ENCODE measurements at regions not wholly inside any gene's neighbourhood (a gene's known extent, or its start where the extent isn't known, plus 50 kb on each side); places are given as distances from the start of the nearest gene placed in this dataset.
"Not testable (repeated sequence)": the region's sequence is repeated elsewhere in the genome, so short reads cannot be mapped to it uniquely, and the experiment has no call there.

DNA sequence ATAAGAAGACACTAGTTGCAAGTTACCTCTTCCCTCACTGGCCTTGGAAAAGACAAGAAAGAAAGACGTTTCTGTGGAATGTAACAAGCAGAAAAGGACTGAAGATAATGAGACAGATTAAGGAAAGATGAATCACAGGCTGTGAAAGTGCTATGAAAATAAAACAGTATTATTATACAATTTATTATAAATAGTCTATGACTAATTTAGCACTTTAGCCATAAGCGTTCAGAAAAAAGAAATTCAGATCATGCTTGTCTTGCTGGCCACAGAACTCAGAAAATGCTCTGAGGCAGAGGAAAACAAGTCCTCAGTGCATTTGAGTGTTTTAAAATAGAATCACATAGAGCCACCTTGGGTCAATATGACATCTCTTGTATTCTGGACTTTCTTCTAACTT, 174.8 kb upstream of the NBPF9 start:
- not testable (repeated sequence) for DNase-seq (ENCODE audit: low spot score)

DNA sequence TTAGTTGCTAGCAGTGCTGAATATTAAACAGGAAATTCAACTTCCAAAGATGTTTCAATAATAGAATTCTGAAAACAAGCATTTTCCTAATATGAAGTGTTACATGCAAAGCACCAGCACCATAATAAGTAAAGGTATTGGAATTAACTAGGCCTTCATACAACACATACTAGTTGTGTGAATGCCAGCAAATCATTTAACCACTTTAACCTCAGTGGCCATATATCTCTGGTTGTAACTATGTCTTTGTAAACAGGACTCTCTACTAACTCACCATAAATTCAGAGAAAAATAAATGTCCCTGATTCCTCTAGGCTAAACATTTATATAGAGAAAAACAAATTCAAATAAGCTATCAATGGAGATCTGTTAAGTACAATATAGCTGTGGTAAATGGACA, 175.7 kb upstream of the NBPF9 start:
- DNase-seq (ENCODE audit: low spot score): not testable (repeated sequence)

DNA sequence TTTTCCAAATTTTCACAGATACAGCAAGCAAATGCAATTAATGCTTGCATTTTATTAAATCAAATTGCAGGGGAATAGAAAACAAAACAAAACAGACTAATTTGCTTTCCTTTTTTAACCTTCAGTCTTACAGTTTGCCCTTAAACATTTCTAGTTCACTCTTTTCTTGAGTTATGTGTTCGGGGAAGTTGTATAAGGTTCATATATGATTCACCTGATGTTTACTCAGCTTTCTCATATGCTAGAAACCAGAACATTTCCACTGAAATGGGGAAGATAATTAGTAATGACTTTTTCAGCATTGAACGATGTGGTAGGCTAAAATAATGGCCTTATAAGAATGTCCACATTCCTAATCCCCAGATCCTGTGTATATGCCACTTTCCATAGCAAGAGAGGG, 176.2 kb upstream of the NBPF9 start:
- DNase-seq (ENCODE audit: low spot score): not testable (repeated sequence)

DNA sequence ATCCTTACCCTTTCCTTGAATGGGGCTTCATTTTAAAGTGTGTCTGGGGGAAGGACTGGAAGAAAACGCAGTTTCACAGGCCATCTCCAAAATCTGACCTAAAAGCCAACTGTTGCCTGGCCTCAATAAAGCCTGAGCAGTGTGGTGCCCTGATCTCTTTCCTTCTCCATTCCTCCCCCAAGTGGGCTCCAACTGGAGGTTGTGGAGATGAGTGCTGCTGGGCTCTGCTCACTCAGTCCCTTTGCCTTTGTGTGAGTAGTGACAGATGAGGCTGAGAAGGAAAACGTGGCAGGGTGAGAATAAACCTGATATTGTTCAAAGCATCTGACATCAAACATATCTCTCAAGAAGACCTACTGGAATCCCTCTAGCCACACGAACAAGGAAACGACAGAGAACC, 181.4 kb upstream of the NBPF9 start:
- not testable (repeated sequence) for DNase-seq (ENCODE audit: low spot score)

DNA sequence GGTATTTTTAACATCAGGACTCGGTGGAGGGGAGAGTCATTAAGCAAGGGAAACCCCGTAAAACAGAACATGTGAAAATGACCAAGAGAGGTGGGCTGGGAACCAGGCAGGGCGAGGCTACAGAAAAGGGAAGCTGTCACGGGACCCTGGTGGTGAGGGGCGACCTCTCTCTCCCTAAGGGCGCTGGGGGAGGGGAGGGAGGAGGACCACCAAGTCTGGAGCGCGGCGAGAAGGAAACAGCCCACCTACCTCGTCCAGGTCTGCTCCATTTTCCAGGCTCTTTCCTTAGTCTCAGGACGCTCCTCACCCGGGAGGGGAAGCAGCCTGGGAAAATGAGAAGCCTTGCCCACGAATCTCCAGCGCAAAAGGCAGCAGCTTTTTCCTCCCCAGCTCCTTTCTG, 181.9 kb upstream of the NBPF9 start:
- not testable (repeated sequence) for DNase-seq (ENCODE audit: low spot score)

DNA sequence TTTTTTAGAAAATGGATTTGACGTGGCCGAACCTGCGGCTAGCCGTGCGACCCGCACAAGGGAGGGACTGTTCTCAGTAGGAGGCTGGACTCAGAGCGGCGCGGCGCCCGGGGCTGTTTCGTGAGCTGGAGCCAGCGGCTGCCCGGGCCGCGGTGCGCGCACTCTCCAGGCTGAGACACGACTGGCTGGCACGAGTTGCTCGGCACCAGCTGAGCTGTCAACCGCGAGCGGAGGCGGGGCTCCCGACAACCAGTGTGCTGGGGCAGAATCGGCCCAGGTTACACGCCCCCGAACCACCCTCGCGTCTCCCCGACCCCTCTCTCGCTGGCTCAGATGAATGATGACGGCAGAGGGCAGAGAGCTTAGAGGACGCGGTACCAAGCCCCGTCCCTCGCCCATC, 182.3 kb upstream of the NBPF9 start:
- DNase-seq (ENCODE audit: low spot score): not testable (repeated sequence)

DNA sequence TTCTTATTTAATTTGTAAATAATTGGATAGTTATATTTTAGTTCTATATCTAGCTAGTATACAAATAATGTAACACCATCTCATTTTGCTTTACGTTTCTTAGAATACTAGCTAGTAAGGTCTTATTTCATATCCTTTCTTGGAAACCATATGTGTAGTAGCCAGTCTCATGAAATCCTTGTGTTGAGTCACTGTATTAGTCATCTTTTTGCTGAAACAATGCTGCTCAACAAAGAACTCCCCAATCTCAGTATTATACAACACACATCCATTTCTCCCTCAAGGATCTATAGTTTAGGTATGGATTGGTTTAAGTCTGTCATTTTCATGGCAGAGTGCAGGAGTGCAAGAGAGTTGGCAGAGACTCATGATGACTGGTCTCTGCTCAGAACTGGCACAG, 185.2 kb upstream of the NBPF9 start:
- not testable (repeated sequence) for DNase-seq (ENCODE audit: low spot score)

DNA sequence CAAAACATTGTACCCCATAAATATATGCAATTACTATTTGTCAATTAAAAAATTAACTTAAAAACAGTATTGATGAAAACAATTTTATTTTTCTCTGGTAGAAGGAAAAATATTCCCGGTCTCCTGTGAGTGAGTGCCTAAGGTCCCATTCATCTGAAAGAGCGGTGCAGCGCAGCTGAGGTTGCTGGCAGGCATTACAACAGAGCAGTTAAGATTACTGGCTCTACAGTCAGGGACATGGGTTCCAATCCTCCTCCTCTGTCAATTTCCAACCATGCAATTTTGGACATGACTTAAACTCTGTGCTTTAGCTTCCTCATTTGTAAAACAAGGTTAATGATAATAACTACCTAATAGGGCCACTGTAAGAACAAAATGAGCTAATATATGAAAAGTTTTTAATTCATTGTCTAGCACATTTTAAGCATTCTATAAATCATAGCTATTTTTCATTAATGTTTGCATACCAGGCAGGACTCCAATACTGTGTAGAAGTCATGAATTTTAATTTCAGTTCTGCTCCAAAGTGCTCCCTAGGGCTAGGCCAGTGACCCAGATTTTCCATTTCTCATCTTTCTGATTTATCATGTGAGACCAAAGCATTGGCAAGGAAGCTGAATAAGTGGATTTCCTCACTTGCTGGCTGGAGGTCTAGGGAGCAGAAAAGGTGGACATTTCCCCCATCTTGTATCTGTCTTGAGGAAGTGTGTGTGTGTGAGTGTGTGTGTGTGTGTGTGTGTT, 174.2 kb upstream of the NBPF19 start:
- not testable (repeated sequence) for DNase-seq (ENCODE audit: low spot score)

DNA sequence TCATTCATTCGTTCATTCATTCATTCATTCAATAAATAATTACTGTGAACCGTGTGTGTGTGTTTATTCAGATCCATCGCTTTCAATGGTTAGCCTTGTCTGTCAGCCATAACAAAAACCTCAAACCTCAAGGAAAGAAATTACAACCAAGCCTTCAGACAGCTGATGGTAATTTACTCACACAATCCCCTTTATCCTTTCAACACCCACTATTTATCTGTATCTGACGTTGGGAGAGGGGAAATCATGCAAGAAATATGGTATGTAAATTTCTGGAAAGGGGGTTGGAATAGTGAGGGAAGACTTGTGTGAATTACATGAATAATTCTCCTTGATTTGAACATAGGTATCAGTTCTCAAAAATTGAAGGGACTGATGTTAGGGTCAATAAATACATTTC, 173.6 kb upstream of the NBPF19 start:
- DNase-seq (ENCODE audit: low spot score): not testable (repeated sequence)

DNA sequence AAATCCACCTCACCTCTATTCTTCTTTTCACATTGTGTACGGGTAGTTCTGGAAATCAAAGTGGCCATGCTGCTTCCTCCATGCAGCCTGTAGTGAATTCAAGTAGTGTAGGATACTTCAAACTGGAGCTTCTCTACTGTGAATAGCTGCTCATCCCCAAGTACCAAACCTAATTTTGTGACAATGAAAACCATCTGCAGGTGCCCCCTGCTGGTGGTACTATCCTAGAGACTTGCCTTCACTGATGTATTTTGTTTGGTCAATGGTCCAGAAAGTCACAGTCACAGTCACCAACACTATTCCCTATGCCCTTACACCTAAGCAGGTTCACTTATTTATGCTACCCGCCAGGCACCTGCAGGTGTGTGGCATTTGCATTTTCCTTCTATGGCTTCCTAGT, 170.0 kb upstream of the NBPF19 start:
- not testable (repeated sequence) for DNase-seq (ENCODE audit: low spot score)

DNA sequence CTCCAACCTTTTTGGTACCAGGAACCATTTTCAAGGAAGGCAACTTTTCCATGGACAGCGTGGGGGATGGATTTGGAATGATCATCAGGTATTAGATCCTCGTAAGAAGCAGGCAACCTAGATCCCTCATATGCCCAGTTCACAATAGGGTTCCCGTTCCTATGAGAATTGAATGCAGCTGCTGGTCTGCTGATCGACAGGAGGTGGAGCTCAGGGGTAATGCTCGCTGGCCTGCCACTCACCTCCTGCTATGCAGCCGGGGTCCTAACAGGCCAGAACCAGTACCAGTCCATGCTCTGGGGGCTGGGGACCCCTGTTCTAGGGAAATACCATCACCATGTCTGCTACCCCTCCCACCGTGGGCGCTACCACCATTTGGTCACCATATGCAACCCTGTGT, 167.2 kb upstream of the NBPF19 start:
- DNase-seq (ENCODE audit: low spot score): not testable (repeated sequence)

DNA sequence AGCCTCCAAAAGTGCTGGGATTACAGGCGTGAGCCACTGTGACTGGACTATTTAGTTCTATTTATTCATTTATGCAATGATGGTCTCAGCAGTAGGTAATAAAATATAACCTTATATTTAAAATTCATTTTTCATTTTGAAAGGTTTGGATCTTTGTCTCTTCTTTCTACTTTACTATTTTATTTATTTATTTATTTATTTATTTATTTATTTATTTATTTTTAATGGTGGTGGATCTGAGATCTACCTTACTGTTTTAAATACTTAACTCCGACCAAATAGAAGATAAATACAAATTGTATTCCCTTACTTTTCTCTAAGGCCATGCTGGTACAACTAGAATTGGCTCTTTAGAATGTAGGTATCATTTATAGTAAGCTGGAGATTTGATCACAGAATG, 159.9 kb upstream of the NBPF19 start:
- DNase-seq (ENCODE audit: low spot score): not testable (repeated sequence)

DNA sequence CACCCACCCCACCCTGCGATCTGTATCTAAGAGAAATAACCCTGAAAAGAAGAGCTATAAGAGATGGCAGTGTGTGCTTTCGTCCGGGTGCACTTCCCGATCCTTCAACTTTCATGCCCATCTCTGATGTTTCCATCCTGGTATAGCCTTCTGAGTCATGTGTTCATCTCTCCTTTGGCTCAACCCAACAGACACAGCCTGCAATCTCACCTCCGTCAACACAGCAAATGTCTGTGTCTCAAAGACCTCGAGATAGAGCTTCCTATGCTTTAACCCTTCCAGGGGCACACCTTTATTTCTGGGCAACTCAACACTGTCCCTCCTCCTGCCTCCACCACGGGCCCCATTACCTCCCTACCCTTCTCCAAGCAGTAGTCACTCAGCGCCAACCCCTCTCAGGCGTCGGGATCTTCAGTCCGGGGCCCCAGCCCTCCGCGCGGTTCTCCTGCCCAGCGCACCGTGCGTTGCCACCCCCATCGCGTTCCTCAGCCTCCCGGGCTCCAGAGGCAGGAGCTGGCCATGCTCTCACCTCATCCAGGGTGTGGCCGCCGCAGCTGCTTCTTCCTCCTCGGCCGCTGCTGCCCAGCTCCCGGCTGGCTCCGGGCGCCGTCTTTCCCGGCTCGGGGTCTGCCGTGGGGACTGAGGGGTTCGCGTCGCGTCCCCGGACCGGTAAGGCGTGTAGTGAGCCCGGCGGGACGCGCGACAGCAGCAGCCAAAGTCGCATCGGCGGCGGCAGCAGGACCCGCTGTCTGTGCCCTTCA, 153.7 kb upstream of the NBPF19 start:
- not testable (repeated sequence) for DNase-seq (ENCODE audit: low spot score)

DNA sequence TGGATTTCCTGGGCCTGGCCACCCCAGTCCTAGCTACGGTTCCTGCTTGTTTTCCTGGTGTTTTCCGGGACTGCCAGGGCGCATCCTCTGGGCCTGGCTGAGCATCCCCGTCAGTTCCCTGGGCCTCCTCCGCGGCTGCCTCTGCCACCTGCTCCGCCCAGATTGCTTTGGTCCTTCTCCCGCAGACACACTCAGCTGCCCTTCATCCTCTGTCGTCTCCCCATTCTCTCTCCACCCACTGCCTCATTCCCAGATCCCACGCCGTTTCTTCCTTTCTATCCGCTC, 153.2 kb upstream of the NBPF19 start:
- DNase-seq (ENCODE audit: low spot score): not testable (repeated sequence)

DNA sequence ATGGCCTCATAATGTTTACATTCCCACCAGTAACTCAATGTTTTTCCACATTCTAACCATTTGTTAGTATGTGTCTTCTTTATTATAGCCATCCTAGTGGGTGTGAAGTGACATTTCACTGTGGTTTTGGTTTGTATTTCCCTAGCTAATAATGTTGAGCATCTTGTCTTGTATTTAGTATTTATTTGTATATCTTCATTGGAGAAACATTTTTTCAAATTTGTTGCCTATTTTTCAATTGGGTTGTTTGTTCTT, 144.8 kb upstream of the NBPF19 start:
- not testable (repeated sequence) for DNase-seq (ENCODE audit: low spot score)

DNA sequence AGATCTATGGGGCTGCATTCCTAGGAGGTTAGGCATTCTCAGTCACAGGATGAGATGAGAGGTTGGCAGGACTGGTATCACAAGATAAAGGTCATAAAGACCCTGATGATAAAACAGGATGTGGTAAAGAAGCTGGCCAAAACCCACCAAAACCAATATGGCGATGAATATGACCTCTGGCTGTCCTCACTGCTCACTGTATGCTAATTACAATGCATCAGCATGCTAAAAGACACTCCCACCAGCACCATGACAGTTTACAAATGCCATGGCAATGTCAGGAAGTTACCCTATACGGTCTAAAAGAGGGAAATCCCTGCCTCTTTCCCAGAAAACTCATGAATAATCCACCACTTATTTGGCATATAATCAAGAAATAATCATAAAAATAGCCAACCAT, 138.8 kb upstream of the NBPF19 start:
- DNase-seq (ENCODE audit: low spot score): not testable (repeated sequence)

DNA sequence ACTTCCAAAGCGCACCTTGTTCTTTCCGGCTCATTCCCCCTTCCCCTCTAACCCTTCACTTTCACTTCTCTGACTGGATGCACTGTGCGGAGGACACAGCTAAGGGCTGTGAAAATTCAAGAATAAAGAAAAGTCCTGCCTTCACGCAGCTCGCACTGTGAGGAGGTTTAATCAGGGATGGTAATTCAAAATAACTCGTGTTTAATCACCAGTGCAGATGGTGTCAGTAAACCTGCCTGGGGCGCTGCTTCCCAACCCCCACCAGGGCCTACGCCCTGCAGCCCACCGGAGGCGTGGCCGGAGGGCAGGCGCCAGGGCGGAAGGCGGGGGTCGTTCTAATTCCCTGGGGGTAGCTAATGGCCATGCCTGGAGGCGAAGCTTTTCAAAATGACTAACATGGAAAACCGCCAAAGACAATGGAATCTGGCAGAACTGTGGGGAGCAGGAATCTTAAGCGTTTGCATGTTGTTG, 136.6 kb upstream of the NBPF19 start:
- DNase-seq (ENCODE audit: low spot score): not testable (repeated sequence)

DNA sequence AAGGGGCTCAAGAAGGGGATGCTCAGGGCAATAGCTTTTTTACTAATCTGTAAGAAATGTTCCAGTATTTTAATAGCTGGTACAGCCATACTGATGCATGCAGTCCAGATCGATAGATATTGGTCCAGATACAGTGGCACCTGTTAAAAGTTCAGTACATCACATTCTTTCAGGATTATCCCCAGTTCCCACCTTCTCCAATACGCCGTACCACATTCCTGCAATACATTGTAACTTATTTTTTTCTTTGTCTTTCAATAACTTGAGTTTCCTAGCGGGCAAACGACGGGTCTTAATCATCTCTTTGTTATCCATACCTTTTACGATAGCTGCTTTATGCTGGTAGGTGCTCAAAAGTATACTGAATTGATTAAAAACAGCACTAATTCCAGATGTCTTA, 136.1 kb upstream of the NBPF19 start:
- not testable (repeated sequence) for DNase-seq (ENCODE audit: low spot score)

DNA sequence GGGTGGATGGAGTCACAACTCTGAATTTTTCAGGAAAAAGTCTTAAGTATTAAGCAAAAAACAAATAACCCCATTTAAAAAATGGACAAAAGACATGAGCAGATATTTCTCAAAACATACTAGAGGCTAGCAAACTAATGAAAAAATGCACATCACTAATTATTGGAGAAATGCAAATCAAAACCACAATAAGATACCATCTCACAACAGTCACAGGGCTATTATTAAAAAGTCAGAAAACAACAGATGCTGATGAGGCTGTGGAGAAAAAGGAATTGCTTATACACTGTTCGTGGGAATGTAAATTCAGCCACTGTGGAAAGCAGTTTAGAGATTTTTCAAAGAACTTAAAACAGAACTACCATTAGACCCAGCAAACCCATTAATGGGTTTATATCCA, 125.4 kb upstream of the NBPF19 start:
- not testable (repeated sequence) for DNase-seq (ENCODE audit: low spot score)

DNA sequence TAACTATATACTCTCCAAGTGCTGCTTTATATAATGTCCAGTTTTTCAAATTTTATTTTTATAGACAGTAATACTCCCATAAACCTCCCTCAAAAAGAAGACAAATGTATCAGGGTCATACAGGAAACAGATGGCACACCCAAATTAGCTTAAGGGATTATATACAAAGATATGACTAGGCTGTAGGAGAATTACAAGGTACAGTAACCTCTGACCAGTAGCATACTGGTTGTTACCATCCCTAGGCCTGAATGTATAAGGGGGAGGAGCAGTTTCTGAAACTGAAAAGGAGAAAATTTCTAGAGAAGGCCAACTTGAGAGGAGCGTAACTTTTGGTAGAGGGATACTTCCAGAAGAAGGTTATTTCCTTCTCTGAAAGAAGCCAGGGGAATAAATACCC, 122.6 kb upstream of the NBPF19 start:
- not testable (repeated sequence) for DNase-seq (ENCODE audit: low spot score)

DNA sequence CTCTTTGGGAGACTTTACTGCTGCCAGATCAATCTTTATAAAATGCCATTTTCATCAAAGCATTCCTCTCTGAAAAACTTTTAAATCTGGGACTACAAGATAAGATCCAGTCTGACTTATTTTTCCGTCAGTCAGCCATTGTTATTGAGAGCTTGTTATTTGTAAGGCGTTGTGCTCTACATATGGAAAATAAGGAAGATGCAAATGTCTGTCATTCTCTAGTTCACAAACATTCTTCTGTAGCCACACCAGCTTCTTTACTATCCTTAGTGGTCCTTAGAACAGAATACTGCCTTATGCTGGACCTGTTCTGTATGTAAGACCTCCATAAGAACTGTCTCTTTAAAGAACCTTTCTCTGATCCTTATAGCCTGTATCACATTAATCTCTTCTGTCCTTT, 120.3 kb upstream of the NBPF19 start:
- DNase-seq (ENCODE audit: low spot score): not testable (repeated sequence)

DNA sequence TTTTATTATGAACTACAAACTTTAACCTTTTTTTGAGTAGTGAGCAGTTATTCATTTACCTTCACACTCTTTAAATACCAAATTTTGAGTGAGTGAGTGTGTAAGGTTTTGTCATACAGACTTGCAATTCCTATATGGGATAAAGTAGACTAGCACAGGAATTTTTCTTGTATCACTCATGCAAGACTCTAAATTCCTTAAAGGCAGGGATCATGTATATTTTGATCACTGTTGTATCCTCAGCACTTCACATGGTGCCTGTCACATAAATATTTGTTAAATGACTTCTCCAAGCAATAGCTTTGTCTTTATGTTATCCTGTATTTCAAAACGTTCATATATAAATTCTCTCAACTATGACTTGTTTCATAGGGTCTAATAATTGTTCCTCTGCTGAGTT, 119.1 kb upstream of the NBPF19 start:
- DNase-seq (ENCODE audit: low spot score): not testable (repeated sequence)

DNA sequence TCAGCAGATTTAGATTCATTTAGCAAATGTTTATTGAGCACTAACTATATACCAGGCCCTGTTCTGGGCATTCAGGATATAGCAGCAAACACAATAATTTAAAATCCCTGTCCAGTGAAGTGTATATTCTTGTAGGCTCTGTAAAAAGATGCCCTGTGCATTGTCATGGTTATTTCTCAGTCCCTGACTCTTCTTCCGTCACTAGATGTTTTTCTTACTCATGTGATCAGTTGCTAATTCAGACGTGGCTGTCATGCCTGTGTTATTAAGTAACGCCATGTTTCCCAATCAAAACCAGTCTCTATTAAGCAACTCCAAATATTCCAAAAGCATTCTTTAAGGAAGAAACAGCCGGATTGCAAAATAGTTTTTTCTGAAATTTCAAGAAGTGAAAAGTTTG, 118.7 kb upstream of the NBPF19 start:
- not testable (repeated sequence) for DNase-seq (ENCODE audit: low spot score)

DNA sequence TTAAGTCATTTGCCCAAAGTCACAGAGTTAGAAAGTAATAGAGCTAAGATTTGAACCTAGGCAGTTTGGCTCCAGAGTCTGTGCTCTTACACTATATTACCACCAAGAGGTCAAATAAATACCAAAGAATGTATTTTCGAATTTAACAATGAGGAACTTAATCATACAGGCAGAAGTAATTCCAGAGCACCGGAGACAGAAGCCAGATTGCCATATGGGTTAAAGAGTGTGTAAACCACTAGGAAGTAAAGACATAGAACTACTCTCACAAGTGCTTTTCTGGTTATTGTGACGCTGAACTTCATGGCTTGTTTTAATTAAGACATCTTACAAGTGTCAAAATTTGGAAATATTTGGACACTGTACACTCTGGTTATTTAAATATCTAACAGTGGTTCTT, 114.5 kb upstream of the NBPF19 start:
- not testable (repeated sequence) for DNase-seq (ENCODE audit: low spot score)
